Astrocyte (in vitro differentiated cells and primary cell): ENCODE measurements at regions not wholly inside any gene's neighbourhood (a gene's known extent, or its start where the extent isn't known, plus 50 kb on each side); places are given as distances from the start of the nearest gene placed in this dataset.

Experiments used
- DNase-seq: peaks from one replicate; pipeline ENCODE4 v3.0.0-alpha.2; 2010; ENCODE audit warnings: low read depth
- FAIRE-seq: peaks from 2 replicates; lab custom pipeline; 2011; peaks lifted over from hg19 to GRCh38; lab: Jason Lieb, UNC
- H2AFZ ChIP-seq: 2 replicates; pipeline ENCODE4 v1.6.0; 2012; ENCODE audit warnings: low read depth, low read length, inconsistent platforms
- H3K27ac ChIP-seq: 2 replicates; pipeline ENCODE4 v1.5.1; 2011; ENCODE audit warnings: low read depth, low read length, inconsistent platforms
- H3K27me3 ChIP-seq: 2 replicates; pipeline ENCODE4 v1.6.0; 2011; ENCODE audit warnings: low read length, inconsistent platforms; ENCODE audit not compliant: insufficient read depth
- H3K36me3 ChIP-seq: 2 replicates; pipeline ENCODE4 v1.5.1; 2011; ENCODE audit warnings: low read length, inconsistent platforms; ENCODE audit not compliant: insufficient read depth
- H3K4me1 ChIP-seq: 2 replicates; pipeline ENCODE4 v1.5.1; 2011; ENCODE audit warnings: low read length, inconsistent platforms; ENCODE audit not compliant: insufficient read depth
- H3K4me2 ChIP-seq: 2 replicates; pipeline ENCODE4 v1.6.0; 2012; ENCODE audit warnings: low read length, inconsistent platforms
- H3K4me3 ChIP-seq: 2 replicates; pipeline ENCODE4 v1.5.1; 2011; ENCODE audit warnings: low read depth, mild to moderate bottlenecking, low read length, inconsistent platforms; ENCODE audit not compliant: insufficient read depth
- H3K79me2 ChIP-seq: 2 replicates; pipeline ENCODE4 v1.6.0; 2012; ENCODE audit warnings: mild to moderate bottlenecking, low read length, inconsistent platforms; ENCODE audit not compliant: insufficient read depth
- H3K9ac ChIP-seq: 2 replicates; pipeline ENCODE4 v1.6.0; 2012; ENCODE audit warnings: mild to moderate bottlenecking, low read length, inconsistent platforms
- H3K9me3 ChIP-seq: 2 replicates; pipeline ENCODE4 v1.5.1; 2012; ENCODE audit warnings: low read depth, mild to moderate bottlenecking, low read length, inconsistent platforms; ENCODE audit not compliant: insufficient read depth
- H4K20me1 ChIP-seq: 2 replicates; pipeline ENCODE4 v1.6.0; 2012; ENCODE audit warnings: low read length, inconsistent platforms; ENCODE audit not compliant: insufficient read depth
- H3K27ac Mint-ChIP-seq: one replicate; pipeline ENCODE4 v1.8.0; 2021; ENCODE audit warnings: mild to moderate bottlenecking, mixed read lengths; ENCODE audit not compliant: unreplicated experiment
- H3K27me3 Mint-ChIP-seq: one replicate; pipeline ENCODE4 v1.8.0; 2021; ENCODE audit warnings: low read depth, mixed read lengths; ENCODE audit not compliant: unreplicated experiment
- H3K36me3 Mint-ChIP-seq: one replicate; pipeline ENCODE4 v1.8.0; 2021; ENCODE audit warnings: low read depth, mixed read lengths; ENCODE audit not compliant: unreplicated experiment
- H3K4me1 Mint-ChIP-seq: one replicate; pipeline ENCODE4 v1.8.0; 2021; ENCODE audit warnings: low read depth, mixed read lengths; ENCODE audit not compliant: unreplicated experiment
- H3K4me3 Mint-ChIP-seq: one replicate; pipeline ENCODE4 v1.8.0; 2021; ENCODE audit warnings: mild to moderate bottlenecking, moderate library complexity, mixed read lengths; ENCODE audit not compliant: unreplicated experiment
- H3K9me3 Mint-ChIP-seq: one replicate; pipeline ENCODE4 v1.8.0; 2021; ENCODE audit warnings: mild to moderate bottlenecking, mixed read lengths; ENCODE audit not compliant: unreplicated experiment
- CTCF ChIP-seq: IDR thresholded peaks from 2 replicates; pipeline ENCODE4 v1.5.1; 2011; ENCODE audit warnings: low read depth, mild to moderate bottlenecking, inconsistent platforms, low read length, moderate library complexity; ENCODE audit not compliant: insufficient read depth
- EZH2 ChIP-seq: IDR thresholded peaks from 2 replicates; pipeline ENCODE4 v1.6.1; 2012; ENCODE audit warnings: mild to moderate bottlenecking, low read length, inconsistent platforms; ENCODE audit not compliant: insufficient read depth

GRCh38 chr13:104871456-104871855 is 1664.0 kb downstream of the EFNB2 start:
- Histone ChIP-seq H3K4me3 (no peak overlapping the region), H3K9ac (no peak overlapping the region), H3K36me3 (no peaks in the 10 kb centered on the region), H3K79me2 (no peaks in the 10 kb centered on the region), H3K27ac (no peak overlapping the region), H3K27me3 (no peaks in the 10 kb centered on the region), H4K20me1 (no peaks in the 10 kb centered on the region), H3K4me2 (no peak overlapping the region), H3K9me3 (no peaks in the 10 kb centered on the region), H3K4me1 (no peaks in the 10 kb centered on the region), H2AFZ (no peak overlapping the region)
- peaks cover 14% of the 10 kb centered on the region for H3K4me1 Mint-ChIP-seq
- H3K27me3 Mint-ChIP-seq, result peaks cover 3% of the 10 kb centered on the region
- no peak overlapping the region for H3K4me3 Mint-ChIP-seq
- no peak for FAIRE-seq
- no peaks in the 10 kb centered on the region for H3K36me3 Mint-ChIP-seq
- no peak for TF ChIP-seq EZH2
- TF ChIP-seq CTCF, result no peak
- H3K27ac Mint-ChIP-seq, result no peak overlapping the region
- peaks cover 2% of the 10 kb centered on the region for H3K9me3 Mint-ChIP-seq
- DNase-seq, result no peak

GRCh38 chr13:104869501-104869900 is 1666.0 kb downstream of the EFNB2 start:
- no peaks in the 10 kb centered on the region for H3K36me3 Mint-ChIP-seq
- peak; percentile 58 for DNase-seq
- H3K27ac ChIP-seq, result no peak overlapping the region

More at GRCh38 chr13:104869501-104869900, 1666.0 kb downstream of the EFNB2 start:
- no peaks in the 10 kb centered on the region for H3K79me2 ChIP-seq
- no peak overlapping the region for H2AFZ ChIP-seq
- FAIRE-seq, result peak; percentile 45
- no peak overlapping the region for H3K4me3 Mint-ChIP-seq
- no peaks in the 10 kb centered on the region for H3K4me1 ChIP-seq
- H4K20me1 ChIP-seq, result no peaks in the 10 kb centered on the region
- H3K9me3 ChIP-seq, result no peaks in the 10 kb centered on the region
- TF ChIP-seq CTCF, result no peak
- no peak for TF ChIP-seq EZH2
- no peak overlapping the region for H3K9ac ChIP-seq
- H3K9me3 Mint-ChIP-seq, result peaks cover 2% of the 10 kb centered on the region
- no peaks in the 10 kb centered on the region for H3K27me3 ChIP-seq
- no peaks in the 10 kb centered on the region for H3K36me3 ChIP-seq
- no peak overlapping the region for H3K4me2 ChIP-seq
- H3K27ac Mint-ChIP-seq, result peak overlapping the region; percentile 82
- no peak overlapping the region for H3K4me3 ChIP-seq
- H3K27me3 Mint-ChIP-seq, result peaks cover 3% of the 10 kb centered on the region
- H3K4me1 Mint-ChIP-seq, result peaks cover 11% of the 10 kb centered on the region
